ENCODE measurements at regions not wholly inside any gene's neighbourhood (a gene's known extent, or its start where the extent isn't known, plus 50 kb on each side); places are given as distances from the start of the nearest gene placed in this dataset.

DNA sequence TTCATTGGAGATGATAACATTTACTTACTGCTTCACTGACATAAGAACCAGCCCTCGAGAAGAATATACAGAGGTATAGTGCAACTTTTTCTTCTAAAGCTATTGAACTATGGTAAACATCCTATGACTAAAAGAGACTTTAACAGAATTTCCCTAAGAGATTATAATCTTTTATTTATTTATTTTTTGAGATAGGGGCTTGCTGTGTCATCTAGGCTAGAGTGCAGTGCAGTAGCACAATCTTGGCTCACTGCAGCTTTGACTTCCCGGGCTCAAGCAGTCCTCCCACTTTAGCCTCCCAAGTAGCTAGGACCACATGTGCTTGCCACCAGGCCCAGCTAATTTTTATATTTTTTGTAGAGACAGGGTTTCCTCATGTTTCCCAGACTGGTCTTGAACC, 258.5 kb upstream of the FERD3L start:
- Mint-ChIP-seq H3K4me1 (ENCODE audit: low read depth, unreplicated experiment) (peaks cover 18% of the 10 kb centered on the region), H3K27ac (ENCODE audit: unreplicated experiment) (no peak overlapping the region), H3K36me3 (ENCODE audit: insufficient read depth, unreplicated experiment) (no peaks in the 10 kb centered on the region), H3K9me3 (ENCODE audit: low read depth, unreplicated experiment) (no peaks in the 10 kb centered on the region), H3K27me3 (ENCODE audit: unreplicated experiment) (peaks cover 13% of the 10 kb centered on the region), H3K4me3 (ENCODE audit: low read depth, unreplicated experiment) (no peak overlapping the region)
- no peak for DNase-seq
- intact Hi-C loops (cut with micrococcal nuclease; ENCODE audit: unreplicated experiment) = loop anchor here (5.0 kb wide), 1 partner anchor 264 kb away; no protein-coding TSS in a partner anchor
- BruUV-seq (replicated peaks) = no TSS peak
- CTCF ChIA-PET = no interaction called here
- TF ChIP-seq CTCF (IDR thresholded peaks at IDR 0.05; ENCODE audit: unreplicated experiment) = no peak

GRCh38 chr7:19401461-19401860, 256.2 kb upstream of the FERD3L start:
- no TSS peak for BruUV-seq (replicated peaks)
- no peak for DNase-seq
- TF ChIP-seq CTCF (IDR thresholded peaks at IDR 0.05; ENCODE audit: unreplicated experiment) = no peak

DNA sequence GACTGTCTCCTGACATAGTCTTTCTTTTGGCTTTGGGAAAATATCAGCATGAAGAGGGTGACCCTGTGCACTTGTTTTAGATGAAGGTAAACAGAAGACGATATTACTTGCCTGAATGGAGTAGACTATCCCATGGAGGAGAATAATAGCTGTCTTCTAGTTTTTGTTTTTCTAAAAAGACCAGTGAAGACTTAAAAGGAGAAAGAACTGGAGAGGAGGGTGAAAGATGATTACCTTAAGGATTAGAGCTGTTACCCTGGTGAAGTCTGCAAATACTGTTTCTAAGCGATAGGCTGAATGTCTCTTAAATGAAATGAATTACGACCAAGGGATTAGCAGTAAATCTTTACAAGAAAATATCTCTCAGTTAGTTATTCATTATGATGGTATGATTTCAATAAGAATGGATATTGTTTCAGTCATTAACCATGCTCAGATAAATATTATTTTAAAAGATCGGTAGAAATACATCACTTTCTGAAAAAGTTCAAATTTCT, 255.6 kb upstream of the FERD3L start:
- Mint-ChIP-seq H3K27ac (ENCODE audit: unreplicated experiment) (no peak overlapping the region), H3K9me3 (ENCODE audit: low read depth, unreplicated experiment) (no peaks in the 10 kb centered on the region), H3K4me3 (ENCODE audit: low read depth, unreplicated experiment) (no peak overlapping the region), H3K36me3 (ENCODE audit: insufficient read depth, unreplicated experiment) (no peaks in the 10 kb centered on the region), H3K4me1 (ENCODE audit: low read depth, unreplicated experiment) (peaks cover 24% of the 10 kb centered on the region), H3K27me3 (ENCODE audit: unreplicated experiment) (peaks cover 13% of the 10 kb centered on the region)
- no TSS peak for BruUV-seq (replicated peaks)
- intact Hi-C loops (cut with micrococcal nuclease; ENCODE audit: unreplicated experiment) = loop anchor here (5.0 kb wide), 1 partner anchor 266 kb away; no protein-coding TSS in a partner anchor
- DNase-seq = no peak
- TF ChIP-seq CTCF (IDR thresholded peaks at IDR 0.05; ENCODE audit: unreplicated experiment) = no peak
- CTCF ChIA-PET = no interaction called here

More at GRCh38 chr7:19401461-19401860, 256.2 kb upstream of the FERD3L start:
- Mint-ChIP-seq H3K4me3 (ENCODE audit: low read depth, unreplicated experiment) (no peak overlapping the region), H3K27me3 (ENCODE audit: unreplicated experiment) (peaks cover 13% of the 10 kb centered on the region), H3K36me3 (ENCODE audit: insufficient read depth, unreplicated experiment) (no peaks in the 10 kb centered on the region), H3K27ac (ENCODE audit: unreplicated experiment) (no peak overlapping the region), H3K4me1 (ENCODE audit: low read depth, unreplicated experiment) (peaks cover 29% of the 10 kb centered on the region), H3K9me3 (ENCODE audit: low read depth, unreplicated experiment) (no peaks in the 10 kb centered on the region)
- intact Hi-C loops (cut with micrococcal nuclease; ENCODE audit: unreplicated experiment) = loop anchor here (5.0 kb wide), 1 partner anchor 266 kb away; no protein-coding TSS in a partner anchor
- CTCF ChIA-PET = no interaction called here

DNA sequence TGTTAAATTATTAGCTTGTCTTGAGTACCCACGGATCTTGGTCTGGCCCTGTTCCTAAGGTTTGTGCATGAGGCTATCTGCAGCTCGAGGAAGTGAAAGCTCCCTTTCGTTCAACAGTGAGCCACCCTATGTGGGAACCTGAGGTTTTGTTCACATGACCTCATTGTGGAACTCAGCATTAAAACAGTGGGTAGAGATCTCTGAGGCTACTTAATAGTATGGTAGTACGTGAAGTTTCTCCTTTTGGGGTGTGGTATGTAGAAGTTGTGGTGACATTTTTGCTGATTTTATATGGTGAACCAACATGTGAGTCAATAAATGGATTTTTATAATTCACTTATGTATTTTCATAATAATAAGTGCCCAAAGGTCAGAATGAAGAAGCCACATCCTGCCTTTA, 252.7 kb upstream of the FERD3L start:
- DNase-seq = no peak
- TF ChIP-seq CTCF (IDR thresholded peaks at IDR 0.05; ENCODE audit: unreplicated experiment) = no peak
- no peaks in the 10 kb centered on the region for H3K9me3 Mint-ChIP-seq (ENCODE audit: low read depth, unreplicated experiment)
- no peak overlapping the region for H3K27ac Mint-ChIP-seq (ENCODE audit: unreplicated experiment)
- peaks cover 13% of the 10 kb centered on the region for H3K27me3 Mint-ChIP-seq (ENCODE audit: unreplicated experiment)
- intact Hi-C loops (cut with micrococcal nuclease; ENCODE audit: unreplicated experiment) = no loop called here
- no TSS peak for BruUV-seq (replicated peaks)
- CTCF ChIA-PET = no interaction called here
- H3K4me1 Mint-ChIP-seq (ENCODE audit: low read depth, unreplicated experiment) = peaks cover 11% of the 10 kb centered on the region
- no peaks in the 10 kb centered on the region for H3K36me3 Mint-ChIP-seq (ENCODE audit: insufficient read depth, unreplicated experiment)
- no peak overlapping the region for H3K4me3 Mint-ChIP-seq (ENCODE audit: low read depth, unreplicated experiment)
